GM23338 (cell line): ENCODE measurements at regions not wholly inside any gene's neighbourhood (a gene's known extent, or its start where the extent isn't known, plus 50 kb on each side); places are given as distances from the start of the nearest gene placed in this dataset.

Experiments
- ATAC-seq: fragments of 200-7000 bp; cut with Tn5 transposase; 3 replicates; pipeline ENCODE4 v1.9.1; 2020
- DNase-seq: peaks from one replicate; pipeline ENCODE4 v3.0.0-alpha.2; 2015; ENCODE audit warnings: low spot score
- H2AFZ ChIP-seq: fragments of 200-600 bp; sonication (generic); 2 replicates; pipeline ENCODE4 v1.8.0; 2016; ENCODE audit warnings: antibody characterized with exemption, mild to moderate bottlenecking, moderate library complexity
- H3F3A ChIP-seq: fragments of 200-600 bp; sonication (generic); replicated peaks from 2 replicates; pipeline ENCODE4 v1.8.0; 2017; ENCODE audit warnings: antibody characterized with exemption, mixed run types, low read depth
- H3K27ac ChIP-seq: fragments of 200-600 bp; sonication (generic); 2 replicates; pipeline ENCODE4 v1.6.1; 2016; ENCODE audit warnings: low read depth
- H3K27me3 ChIP-seq: fragments of 200-600 bp; sonication (generic); 2 replicates; pipeline ENCODE4 v1.8.0; 2016; ENCODE audit warnings: mild to moderate bottlenecking, mixed run types, moderate library complexity; ENCODE audit not compliant: insufficient read depth
- H3K36me3 ChIP-seq: fragments of 200-600 bp; sonication (generic); 2 replicates; pipeline ENCODE4 v1.8.0; 2016; ENCODE audit warnings: mild to moderate bottlenecking; ENCODE audit not compliant: insufficient read depth
- H3K4me1 ChIP-seq: fragments of 200-600 bp; sonication (generic); 2 replicates; pipeline ENCODE4 v1.8.0; 2016; ENCODE audit warnings: mild to moderate bottlenecking, moderate library complexity; ENCODE audit not compliant: insufficient read depth
- H3K4me2 ChIP-seq: fragments of 200-600 bp; sonication (generic); 2 replicates; pipeline ENCODE4 v1.7.1; 2017; ENCODE audit warnings: mixed run types
- H3K4me3 ChIP-seq: fragments of 200-600 bp; sonication (generic); 2 replicates; pipeline ENCODE4 v1.6.1; 2016; ENCODE audit warnings: mixed run types
- H3K79me2 ChIP-seq: fragments of 200-600 bp; sonication (generic); replicated peaks from 2 replicates; pipeline ENCODE4 v1.8.0; 2017; ENCODE audit warnings: mild to moderate bottlenecking; ENCODE audit not compliant: insufficient read depth
- H3K9me2 ChIP-seq: fragments of 200-600 bp; sonication (generic); 2 replicates; pipeline ENCODE4 v1.8.0; 2017; ENCODE audit not compliant: insufficient read depth
- H4K20me1 ChIP-seq: fragments of 200-600 bp; sonication (generic); replicated peaks from 2 replicates; pipeline ENCODE4 v1.8.0; 2017; ENCODE audit warnings: mild to moderate bottlenecking; ENCODE audit not compliant: insufficient read depth
- H3K27ac Mint-ChIP-seq: 2 replicates; pipeline ENCODE4 v1.8.0; 2020; ENCODE audit warnings: inconsistent platforms, mild to moderate bottlenecking, moderate library complexity, mixed read lengths
- H3K27me3 Mint-ChIP-seq: 3 replicates; pipeline ENCODE4 v1.8.0; 2022; ENCODE audit warnings: low read depth, mild to moderate bottlenecking, moderate library complexity, mixed read lengths, inconsistent platforms; ENCODE audit not compliant: insufficient read depth, poor library complexity
- H3K36me3 Mint-ChIP-seq: 3 replicates; pipeline ENCODE4 v1.8.0; 2021; ENCODE audit warnings: low read depth, mild to moderate bottlenecking, inconsistent platforms, moderate library complexity, mixed read lengths
- H3K4me1 Mint-ChIP-seq: 3 replicates; pipeline ENCODE4 v1.8.0; 2020; ENCODE audit warnings: mild to moderate bottlenecking, inconsistent platforms, mixed read lengths
- H3K4me3 Mint-ChIP-seq: 3 replicates; pipeline ENCODE4 v1.8.0; 2021; ENCODE audit warnings: moderate library complexity, mild to moderate bottlenecking, inconsistent platforms, mixed read lengths
- H3K9me3 Mint-ChIP-seq: 3 replicates; pipeline ENCODE4 v1.8.0; 2020; ENCODE audit warnings: moderate library complexity, mild to moderate bottlenecking, inconsistent platforms, mixed read lengths
- CREB1 ChIP-seq: fragments of 250-450 bp; sonication (Bioruptor Pico); IDR thresholded peaks from 2 replicates; pipeline ENCODE4 v1.5.0; 2020; ENCODE audit warnings: low read depth, mild to moderate bottlenecking, moderate library complexity
- ETS1 ChIP-seq: IDR thresholded peaks from 2 replicates; pipeline ENCODE4 v1.6.1; 2016; ENCODE audit warnings: antibody characterized with exemption
- EZH2phosphoT487 ChIP-seq: fragments of 200-600 bp; sonication (generic); IDR thresholded peaks from one replicate; pipeline ENCODE4 v1.8.1; 2018; ENCODE audit warnings: antibody characterized with exemption; ENCODE audit not compliant: unreplicated experiment
- NANOG ChIP-seq: IDR thresholded peaks from 2 replicates; pipeline ENCODE4 v1.6.1; 2016; ENCODE audit warnings: antibody characterized with exemption, borderline replicate concordance
- POLR2AphosphoS5 ChIP-seq: IDR thresholded peaks from 2 replicates; pipeline ENCODE4 v1.6.1; 2016; ENCODE audit warnings: antibody characterized with exemption, low read depth
- STAT1 ChIP-seq: IDR thresholded peaks from one replicate; pipeline ENCODE4 v1.6.1; 2016; ENCODE audit warnings: antibody characterized with exemption; ENCODE audit not compliant: unreplicated experiment
- ZNF331 ChIP-seq: fragments of 250-450 bp; sonication (Bioruptor Pico); IDR thresholded peaks from 2 replicates; pipeline ENCODE4 v1.5.0; 2020; ENCODE audit warnings: low read depth, mild to moderate bottlenecking, moderate library complexity
- ZNF462 ChIP-seq: fragments of 250-450 bp; sonication (Bioruptor Pico); IDR thresholded peaks from 2 replicates; pipeline ENCODE4 v1.5.0; 2020; ENCODE audit warnings: mild to moderate bottlenecking, moderate library complexity

GRCh38 chr2:236636261-236636660, 66.6 kb downstream of the ACKR3 start (continued):
- no peak for TF ChIP-seq ZNF462 (CRISPR knock-in tag)
- TF ChIP-seq NANOG = no peak

GRCh38 chr2:236636714-236637470, 67.3 kb downstream of the ACKR3 start:
- peaks cover 4% of the 10 kb centered on the region; the same call in 1 of the 3 replicates for H3K36me3 Mint-ChIP-seq
- DNase-seq (no peak), ATAC-seq (no peak)
- no peak overlapping the region for H3K4me3 Mint-ChIP-seq
- no peaks in the 10 kb centered on the region for H3K36me3 ChIP-seq
- no peak overlapping the region for H3K4me3 ChIP-seq
- H3K9me2 ChIP-seq = no peaks in the 10 kb centered on the region
- no peaks in the 10 kb centered on the region for H3K27me3 ChIP-seq
- peaks cover 4% of the 10 kb centered on the region for H3K4me1 Mint-ChIP-seq
- no peak overlapping the region for H3K27ac Mint-ChIP-seq
- H2AFZ ChIP-seq = no peak overlapping the region
- no peaks in the 10 kb centered on the region for H3K79me2 ChIP-seq
- H3K27ac ChIP-seq = no peak overlapping the region
- no peak overlapping the region for H3K4me2 ChIP-seq
- H4K20me1 ChIP-seq = no peaks in the 10 kb centered on the region
- H3K4me1 ChIP-seq = no peaks in the 10 kb centered on the region
- peaks cover 11% of the 10 kb centered on the region for H3K27me3 Mint-ChIP-seq
- H3F3A ChIP-seq = no peaks in the 10 kb centered on the region
- H3K9me3 Mint-ChIP-seq = peaks cover 6% of the 10 kb centered on the region; the same call in 1 of the 3 replicates
- TF ChIP-seq CREB1 (CRISPR knock-in tag) (no peak), EZH2phosphoT487 (no peak), ZNF331 (no peak), ETS1 (no peak), ZNF462 (CRISPR knock-in tag) (no peak), POLR2AphosphoS5 (no peak), STAT1 (no peak)
